ENCODE measurements at regions not wholly inside any gene's neighbourhood (a gene's known extent, or its start where the extent isn't known, plus 50 kb on each side); places are given as distances from the start of the nearest gene placed in this dataset.
A peak's percentile ranks its signal among the peaks of the same experiment; 100 is the strongest.
"Not testable (repeated sequence)": the region's sequence is repeated elsewhere in the genome, so short reads cannot be mapped to it uniquely, and the experiment has no call there.

DNA sequence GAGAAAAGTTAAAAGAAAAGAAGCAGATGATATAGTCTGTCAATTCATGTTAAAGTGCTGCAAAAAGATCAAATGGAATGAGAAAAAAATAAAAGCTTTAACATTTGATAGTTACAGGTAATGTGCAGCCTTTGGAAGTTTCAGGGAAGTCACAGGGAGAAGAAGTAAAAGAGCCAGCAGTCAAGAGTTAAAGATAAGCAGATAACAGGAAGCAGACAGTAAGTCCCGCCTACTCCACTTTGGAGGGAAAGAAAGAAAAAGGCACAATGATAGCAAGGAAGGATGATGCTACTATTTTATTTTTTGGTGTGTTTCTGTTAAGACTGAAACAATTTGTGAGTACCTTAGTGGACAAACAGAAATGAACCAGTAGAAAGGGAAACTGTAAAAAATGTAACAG, 111.1 kb upstream of the KRR1 start:
- Mint-ChIP-seq H3K4me1 (peaks cover 0 to 2% (median 0%) of the 10 kb centered on the region in 4 donors), H3K4me3 (no peak overlapping the region), H3K27ac (peak overlapping the region in 1 of 7 donors; percentile 31), H3K9me3 (peaks cover 0 to 7% (median 2%) of the 10 kb centered on the region in 8 donors), H3K27me3 (no peaks in the 10 kb centered on the region), H3K36me3 (no peaks in the 10 kb centered on the region)
- Histone ChIP-seq H3K4me3 (ENCODE audit: low read length in 2 of 2) (no peak overlapping the region), H3K4me1 (ENCODE audit: insufficient read depth, low read length) (no peaks in the 10 kb centered on the region), H3K9me3 (ENCODE audit: control insufficient read depth in 1 of 2, low read length in 2 of 2) (no peaks in the 10 kb centered on the region), H3K27ac (ENCODE audit: low read depth, low read length) (no peak overlapping the region), H3K27me3 (ENCODE audit: insufficient read depth, low read length) (no peaks in the 10 kb centered on the region), H3K36me3 (ENCODE audit: insufficient read depth, low read length) (no peaks in the 10 kb centered on the region)
- intact Hi-C loops (cut with micrococcal nuclease): no loop called here
- CTCF ChIA-PET (ENCODE audit: partially characterized antibody): no interaction called here
- no peak for DNase-seq
- POLR2A ChIA-PET (ENCODE audit: partially characterized antibody): no interaction called here

DNA sequence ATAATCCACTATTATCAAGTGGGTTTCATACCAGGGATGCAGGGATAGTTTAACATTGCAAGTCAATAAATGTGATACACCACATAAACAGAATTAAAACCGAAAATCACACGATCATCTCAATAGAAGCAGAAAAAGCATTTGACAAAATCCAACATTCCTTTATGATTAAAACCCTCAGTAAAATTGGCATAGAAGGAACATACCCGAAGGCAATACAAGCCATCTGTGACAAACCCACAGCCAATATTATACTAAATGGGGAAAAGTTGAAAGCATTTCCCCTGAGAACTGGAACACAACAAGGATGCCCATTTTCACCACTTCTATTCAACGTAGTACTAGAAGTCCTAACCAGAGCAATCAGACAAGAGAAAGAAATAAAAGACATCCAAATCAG, 103.0 kb upstream of the KRR1 start:
- H3K9me3 Mint-ChIP-seq; H3K4me3 Mint-ChIP-seq; intact Hi-C loops (cut with micrococcal nuclease); H3K9me3 ChIP-seq (ENCODE audit: control insufficient read depth in 1 of 2, low read length in 2 of 2); H3K4me1 ChIP-seq (ENCODE audit: insufficient read depth, low read length); CTCF ChIA-PET (ENCODE audit: partially characterized antibody); POLR2A ChIA-PET (ENCODE audit: partially characterized antibody); H3K27me3 ChIP-seq (ENCODE audit: insufficient read depth, low read length); H3K27ac Mint-ChIP-seq; H3K4me1 Mint-ChIP-seq; H3K36me3 ChIP-seq (ENCODE audit: insufficient read depth, low read length); DNase-seq; H3K4me3 ChIP-seq (ENCODE audit: low read length in 2 of 2); H3K36me3 Mint-ChIP-seq; H3K27me3 Mint-ChIP-seq; H3K27ac ChIP-seq (ENCODE audit: low read depth, low read length): not testable (repeated sequence)

DNA sequence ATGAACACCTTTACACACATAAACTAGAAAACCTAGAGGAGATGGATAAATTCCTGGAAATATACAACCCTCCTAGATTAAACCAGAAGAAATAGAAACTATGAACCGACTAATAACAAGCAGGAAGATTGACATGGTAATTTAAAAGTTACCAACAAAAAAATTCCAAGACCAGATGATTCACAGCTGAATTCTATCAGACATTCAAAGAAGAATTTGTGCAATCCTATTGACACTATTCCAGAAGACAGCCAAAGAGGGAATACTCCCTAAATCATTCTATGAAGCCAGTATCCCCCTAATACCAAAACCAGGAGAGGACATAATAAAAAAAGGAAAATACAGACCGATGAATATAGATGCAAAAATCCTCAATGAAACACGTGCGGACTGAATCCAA, 102.6 kb upstream of the KRR1 start:
- no peaks in the 10 kb centered on the region for H3K9me3 ChIP-seq (ENCODE audit: control insufficient read depth in 1 of 2, low read length in 2 of 2)
- H3K27ac ChIP-seq (ENCODE audit: low read depth, low read length): no peak overlapping the region
- no peak overlapping the region for H3K27ac Mint-ChIP-seq
- CTCF ChIA-PET (ENCODE audit: partially characterized antibody): no interaction called here
- H3K36me3 ChIP-seq (ENCODE audit: insufficient read depth, low read length): no peaks in the 10 kb centered on the region
- no peaks in the 10 kb centered on the region for H3K36me3 Mint-ChIP-seq
- H3K4me1 ChIP-seq (ENCODE audit: insufficient read depth, low read length): no peaks in the 10 kb centered on the region
- intact Hi-C loops (cut with micrococcal nuclease): no loop called here
- no peak overlapping the region for H3K4me3 ChIP-seq (ENCODE audit: low read length in 2 of 2)
- H3K4me3 Mint-ChIP-seq: no peak overlapping the region
- H3K9me3 Mint-ChIP-seq: peaks cover 0 to 9% (median 3%) of the 10 kb centered on the region in 8 donors
- H3K27me3 Mint-ChIP-seq: peaks cover 0 to 6% of the 10 kb centered on the region in 2 donors
- DNase-seq: no peak
- POLR2A ChIA-PET (ENCODE audit: partially characterized antibody): no interaction called here
- H3K27me3 ChIP-seq (ENCODE audit: insufficient read depth, low read length): no peaks in the 10 kb centered on the region
- no peaks in the 10 kb centered on the region for H3K4me1 Mint-ChIP-seq

DNA sequence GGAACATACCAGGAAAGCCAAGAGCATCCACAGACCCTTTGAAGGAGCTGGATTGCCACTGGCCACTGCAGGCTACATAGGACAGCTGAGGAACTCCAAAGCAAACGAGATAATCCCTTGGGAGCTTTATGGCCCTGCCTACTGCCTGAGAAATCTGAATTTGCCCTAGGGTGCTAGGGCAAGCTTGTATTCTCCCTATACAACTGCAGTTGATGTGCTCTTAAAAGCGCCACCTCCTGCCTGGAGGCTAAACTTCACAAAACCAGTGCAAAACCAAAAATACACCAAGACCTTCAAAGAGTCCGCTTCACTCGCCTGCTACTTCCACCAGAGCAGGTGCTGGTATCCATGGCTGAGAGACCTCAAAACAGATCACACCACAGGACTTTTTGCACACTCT, 99.6 kb upstream of the KRR1 start:
- no peak for DNase-seq
- Mint-ChIP-seq H3K27ac (no peak overlapping the region), H3K27me3 (peaks cover 0 to 6% of the 10 kb centered on the region in 2 donors), H3K4me1 (no peaks in the 10 kb centered on the region), H3K4me3 (no peak overlapping the region), H3K36me3 (no peaks in the 10 kb centered on the region), H3K9me3 (peaks cover 0 to 8% (median 2%) of the 10 kb centered on the region in 8 donors)
- Histone ChIP-seq H3K27me3 (ENCODE audit: insufficient read depth, low read length) (no peaks in the 10 kb centered on the region), H3K4me3 (ENCODE audit: low read length in 2 of 2) (no peak overlapping the region), H3K4me1 (ENCODE audit: insufficient read depth, low read length) (no peaks in the 10 kb centered on the region), H3K36me3 (ENCODE audit: insufficient read depth, low read length) (no peaks in the 10 kb centered on the region), H3K9me3 (ENCODE audit: control insufficient read depth in 1 of 2, low read length in 2 of 2) (no peaks in the 10 kb centered on the region), H3K27ac (ENCODE audit: low read depth, low read length) (no peak overlapping the region)
- intact Hi-C loops (cut with micrococcal nuclease): no loop called here
- CTCF ChIA-PET (ENCODE audit: partially characterized antibody): interaction anchor here (1.3 kb wide), 1 partner anchor 170 kb away, joined by 3 read pairs; no protein-coding TSS in a partner anchor
- POLR2A ChIA-PET (ENCODE audit: partially characterized antibody): no interaction called here

DNA sequence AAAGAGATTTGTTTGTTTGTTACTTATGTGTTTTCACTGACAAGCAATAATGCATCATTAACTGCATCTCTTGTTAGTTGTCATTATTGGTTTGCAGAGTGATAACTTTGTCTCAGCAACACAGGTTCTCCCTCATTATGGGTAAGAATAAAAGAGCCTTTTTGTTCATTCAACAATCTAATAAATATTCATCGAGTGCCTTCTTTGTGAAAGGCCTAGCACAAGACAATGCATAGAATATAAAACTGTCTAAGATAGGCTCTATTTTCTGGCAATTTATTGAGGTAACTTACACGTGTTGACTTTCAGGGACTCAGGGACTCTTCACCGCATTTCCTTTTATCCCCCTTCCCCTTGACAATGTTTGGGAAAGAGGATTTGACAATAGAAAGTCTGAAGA, 95.5 kb upstream of the KRR1 start:
- no peaks in the 10 kb centered on the region for H3K36me3 Mint-ChIP-seq
- peaks cover 0 to 3% of the 10 kb centered on the region in 2 donors for H3K27me3 Mint-ChIP-seq
- Histone ChIP-seq H3K27ac (ENCODE audit: low read depth, low read length) (no peak overlapping the region), H3K4me3 (ENCODE audit: low read length in 2 of 2) (no peak overlapping the region), H3K4me1 (ENCODE audit: insufficient read depth, low read length) (no peaks in the 10 kb centered on the region), H3K9me3 (ENCODE audit: control insufficient read depth in 1 of 2, low read length in 2 of 2) (no peaks in the 10 kb centered on the region), H3K36me3 (ENCODE audit: insufficient read depth, low read length) (no peaks in the 10 kb centered on the region), H3K27me3 (ENCODE audit: insufficient read depth, low read length) (no peaks in the 10 kb centered on the region)
- no peak for DNase-seq
- intact Hi-C loops (cut with micrococcal nuclease): no loop called here
- ChIA-PET POLR2A (ENCODE audit: partially characterized antibody) (no interaction called here), CTCF (ENCODE audit: partially characterized antibody) (no interaction called here)
- H3K9me3 Mint-ChIP-seq: peaks cover 0 to 1% (median 0%) of the 10 kb centered on the region in 8 donors
- H3K27ac Mint-ChIP-seq: no peak overlapping the region
- no peak overlapping the region for H3K4me3 Mint-ChIP-seq
- H3K4me1 Mint-ChIP-seq: no peaks in the 10 kb centered on the region

DNA sequence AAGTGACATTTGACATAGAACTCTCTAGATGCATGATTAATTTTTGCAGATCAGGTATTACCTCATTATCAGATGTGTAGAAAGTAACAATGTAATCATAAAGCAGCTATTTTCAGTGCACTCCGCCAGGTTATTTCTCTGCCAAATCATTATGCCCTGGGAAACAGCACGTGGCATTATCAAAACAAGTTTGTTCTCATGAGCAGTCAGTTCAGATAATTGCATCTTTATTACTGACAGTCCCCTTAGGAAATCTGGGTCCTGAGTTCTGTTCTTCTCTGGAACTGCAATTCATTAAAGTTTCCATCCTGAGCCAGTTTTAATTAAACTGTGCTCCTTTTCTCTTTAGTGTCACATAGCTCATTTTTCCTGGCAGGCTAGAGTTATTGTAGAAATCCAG, 94.7 kb upstream of the KRR1 start:
- CTCF ChIA-PET (ENCODE audit: partially characterized antibody): no interaction called here
- Histone ChIP-seq H3K36me3 (ENCODE audit: insufficient read depth, low read length) (no peaks in the 10 kb centered on the region), H3K27me3 (ENCODE audit: insufficient read depth, low read length) (no peaks in the 10 kb centered on the region), H3K4me3 (ENCODE audit: low read length in 2 of 2) (no peak overlapping the region), H3K27ac (ENCODE audit: low read depth, low read length) (no peak overlapping the region), H3K4me1 (ENCODE audit: insufficient read depth, low read length) (no peaks in the 10 kb centered on the region), H3K9me3 (ENCODE audit: control insufficient read depth in 1 of 2, low read length in 2 of 2) (no peaks in the 10 kb centered on the region)
- Mint-ChIP-seq H3K4me1 (no peaks in the 10 kb centered on the region), H3K9me3 (peaks cover 0 to under 1% (median 0%) of the 10 kb centered on the region in 8 donors), H3K27ac (no peak overlapping the region), H3K27me3 (peaks cover 1 to 3% of the 10 kb centered on the region in 2 donors), H3K36me3 (no peaks in the 10 kb centered on the region), H3K4me3 (no peak overlapping the region)
- POLR2A ChIA-PET (ENCODE audit: partially characterized antibody): no interaction called here
- no peak for DNase-seq
- intact Hi-C loops (cut with micrococcal nuclease): no loop called here

DNA sequence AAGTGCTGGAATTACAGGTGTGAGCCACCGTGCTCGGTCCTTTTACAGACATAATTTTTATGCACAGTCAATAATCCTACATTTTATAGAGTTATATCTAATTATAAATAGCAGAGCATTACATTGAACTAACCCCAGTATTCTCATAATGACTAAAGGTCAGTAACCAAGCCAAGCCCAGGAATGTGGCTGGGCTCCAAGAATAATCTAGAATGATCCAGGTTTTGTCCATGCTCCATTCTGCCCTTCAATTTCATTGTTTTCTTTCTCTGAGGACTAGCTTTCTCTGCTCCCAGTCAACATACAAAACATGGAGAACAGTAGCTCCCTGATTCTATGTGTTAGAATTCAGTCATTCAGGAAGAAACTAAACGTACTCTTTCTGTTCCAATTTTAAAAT, 92.1 kb upstream of the KRR1 start:
- ChIA-PET CTCF (ENCODE audit: partially characterized antibody) (no interaction called here), POLR2A (ENCODE audit: partially characterized antibody) (no interaction called here)
- Histone ChIP-seq H3K27me3 (ENCODE audit: insufficient read depth, low read length) (no peaks in the 10 kb centered on the region), H3K9me3 (ENCODE audit: control insufficient read depth in 1 of 2, low read length in 2 of 2) (no peaks in the 10 kb centered on the region), H3K4me3 (ENCODE audit: low read length in 2 of 2) (no peak overlapping the region), H3K27ac (ENCODE audit: low read depth, low read length) (no peak overlapping the region), H3K36me3 (ENCODE audit: insufficient read depth, low read length) (no peaks in the 10 kb centered on the region), H3K4me1 (ENCODE audit: insufficient read depth, low read length) (no peaks in the 10 kb centered on the region)
- intact Hi-C loops (cut with micrococcal nuclease): no loop called here
- no peaks in the 10 kb centered on the region for H3K36me3 Mint-ChIP-seq
- H3K27me3 Mint-ChIP-seq: peaks cover 0 to 4% of the 10 kb centered on the region in 2 donors
- no peak overlapping the region for H3K27ac Mint-ChIP-seq
- DNase-seq: no peak
- no peak overlapping the region for H3K4me3 Mint-ChIP-seq
- H3K9me3 Mint-ChIP-seq: no peaks in the 10 kb centered on the region
- no peaks in the 10 kb centered on the region for H3K4me1 Mint-ChIP-seq

DNA sequence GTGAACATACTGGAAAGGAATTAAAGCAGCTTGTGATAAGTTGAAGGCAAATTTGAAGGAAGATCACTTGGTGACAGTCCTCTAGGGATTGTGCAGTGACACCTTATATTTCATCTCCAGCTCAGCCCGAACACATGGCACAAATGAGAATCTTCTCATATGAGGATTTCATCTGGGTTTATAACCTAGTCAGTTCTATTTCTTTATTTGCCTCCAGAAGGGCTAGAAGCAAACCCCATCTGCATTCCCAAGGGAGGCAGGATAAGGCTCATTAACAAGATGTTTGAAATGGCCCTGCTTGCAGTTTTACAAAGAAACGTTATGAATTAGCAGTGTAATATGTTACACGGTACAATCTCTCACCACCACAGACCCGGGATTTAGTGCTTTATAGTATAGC, 90.7 kb upstream of the KRR1 start:
- H3K4me1 Mint-ChIP-seq: no peaks in the 10 kb centered on the region
- H3K27ac Mint-ChIP-seq: no peak overlapping the region
- no peaks in the 10 kb centered on the region for H3K9me3 ChIP-seq (ENCODE audit: control insufficient read depth in 1 of 2, low read length in 2 of 2)
- H3K4me3 Mint-ChIP-seq: no peak overlapping the region
- intact Hi-C loops (cut with micrococcal nuclease): no loop called here
- CTCF ChIA-PET (ENCODE audit: partially characterized antibody): no interaction called here
- H3K9me3 Mint-ChIP-seq: no peaks in the 10 kb centered on the region
- H3K27me3 Mint-ChIP-seq: peaks cover 0 to 4% of the 10 kb centered on the region in 2 donors
- H3K36me3 Mint-ChIP-seq: no peaks in the 10 kb centered on the region
- no peaks in the 10 kb centered on the region for H3K27me3 ChIP-seq (ENCODE audit: insufficient read depth, low read length)
- H3K36me3 ChIP-seq (ENCODE audit: insufficient read depth, low read length): no peaks in the 10 kb centered on the region
- no peaks in the 10 kb centered on the region for H3K4me1 ChIP-seq (ENCODE audit: insufficient read depth, low read length)
- no peak overlapping the region for H3K4me3 ChIP-seq (ENCODE audit: low read length in 2 of 2)
- POLR2A ChIA-PET (ENCODE audit: partially characterized antibody): no interaction called here
- DNase-seq: no peak
- H3K27ac ChIP-seq (ENCODE audit: low read depth, low read length): no peak overlapping the region
